ENCODE measurements at regions not wholly inside any gene's neighbourhood (a gene's known extent, or its start where the extent isn't known, plus 50 kb on each side); places are given as distances from the start of the nearest gene placed in this dataset.

DNA sequence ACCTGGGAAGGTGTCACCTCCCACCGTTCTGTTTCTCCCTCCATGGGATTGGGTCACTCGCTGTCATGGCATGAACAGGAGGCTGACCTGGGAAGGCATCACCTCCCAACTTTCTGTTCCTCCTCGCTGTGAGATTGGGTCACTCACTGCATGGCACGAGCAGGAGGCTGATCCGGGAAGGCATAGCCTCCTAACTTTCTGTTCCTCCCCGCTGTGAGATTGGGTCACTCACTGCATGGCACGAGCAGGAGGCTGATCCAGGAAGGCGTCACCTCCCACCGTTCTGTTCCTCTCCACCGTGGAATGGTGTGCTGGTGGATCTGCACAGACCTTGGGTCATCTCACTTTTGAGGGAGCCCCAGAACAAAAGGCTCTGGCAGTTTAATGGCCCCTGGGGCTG, 239.2 kb upstream of the PRKCQ start:
- TF ChIP-seq, protein P1, sequence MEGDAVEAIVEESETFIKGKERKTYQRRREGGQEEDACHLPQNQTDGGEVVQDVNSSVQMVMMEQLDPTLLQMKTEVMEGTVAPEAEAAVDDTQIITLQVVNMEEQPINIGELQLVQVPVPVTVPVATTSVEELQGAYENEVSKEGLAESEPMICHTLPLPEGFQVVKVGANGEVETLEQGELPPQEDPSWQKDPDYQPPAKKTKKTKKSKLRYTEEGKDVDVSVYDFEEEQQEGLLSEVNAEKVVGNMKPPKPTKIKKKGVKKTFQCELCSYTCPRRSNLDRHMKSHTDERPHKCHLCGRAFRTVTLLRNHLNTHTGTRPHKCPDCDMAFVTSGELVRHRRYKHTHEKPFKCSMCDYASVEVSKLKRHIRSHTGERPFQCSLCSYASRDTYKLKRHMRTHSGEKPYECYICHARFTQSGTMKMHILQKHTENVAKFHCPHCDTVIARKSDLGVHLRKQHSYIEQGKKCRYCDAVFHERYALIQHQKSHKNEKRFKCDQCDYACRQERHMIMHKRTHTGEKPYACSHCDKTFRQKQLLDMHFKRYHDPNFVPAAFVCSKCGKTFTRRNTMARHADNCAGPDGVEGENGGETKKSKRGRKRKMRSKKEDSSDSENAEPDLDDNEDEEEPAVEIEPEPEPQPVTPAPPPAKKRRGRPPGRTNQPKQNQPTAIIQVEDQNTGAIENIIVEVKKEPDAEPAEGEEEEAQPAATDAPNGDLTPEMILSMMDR (conservative IDR thresholded peaks at IDR 0.05; ENCODE audit: low read length) = no peak
- no peak for TF ChIP-seq EZH2phosphoT487 (IDR thresholded peaks at IDR 0.05; ENCODE audit: borderline replicate concordance)

All from Loucy (cell line).